IPS-20b (cell line): ENCODE measurements at regions not wholly inside any gene's neighbourhood (a gene's known extent, or its start where the extent isn't known, plus 50 kb on each side); places are given as distances from the start of the nearest gene placed in this dataset.
"Not testable (repeated sequence)": the region's sequence is repeated elsewhere in the genome, so short reads cannot be mapped to it uniquely, and the experiment has no call there.

Experiments used
- H3K27ac ChIP-seq: one replicate; pipeline ENCODE4 v1.5.1; 2013; ENCODE audit warnings: low read length
- H3K27me3 ChIP-seq: 2 replicates; pipeline ENCODE4 v1.6.1; 2013; ENCODE audit warnings: mild to moderate bottlenecking, low read length, inconsistent platforms; ENCODE audit not compliant: insufficient read depth
- H3K36me3 ChIP-seq: 2 replicates; pipeline ENCODE4 v1.6.1; 2013; ENCODE audit warnings: low read depth, mild to moderate bottlenecking, inconsistent platforms, low read length, moderate library complexity; ENCODE audit not compliant: insufficient read depth
- H3K4me1 ChIP-seq: 2 replicates; pipeline ENCODE4 v1.6.1; 2013; ENCODE audit warnings: mild to moderate bottlenecking, control low read depth, inconsistent platforms, low read length, moderate library complexity; ENCODE audit not compliant: insufficient read depth
- H3K4me3 ChIP-seq: 2 replicates; pipeline ENCODE4 v1.5.1; 2013; ENCODE audit warnings: mild to moderate bottlenecking, low read length, inconsistent platforms
- H3K9ac ChIP-seq: 2 replicates; pipeline ENCODE4 v1.6.1; 2013; ENCODE audit warnings: low read depth, mild to moderate bottlenecking, inconsistent platforms, low read length, moderate library complexity
- H3K9me3 ChIP-seq: 2 replicates; pipeline ENCODE4 v1.6.1; 2013; ENCODE audit warnings: mild to moderate bottlenecking, low read depth, low read length, inconsistent platforms; ENCODE audit not compliant: insufficient read depth

DNA sequence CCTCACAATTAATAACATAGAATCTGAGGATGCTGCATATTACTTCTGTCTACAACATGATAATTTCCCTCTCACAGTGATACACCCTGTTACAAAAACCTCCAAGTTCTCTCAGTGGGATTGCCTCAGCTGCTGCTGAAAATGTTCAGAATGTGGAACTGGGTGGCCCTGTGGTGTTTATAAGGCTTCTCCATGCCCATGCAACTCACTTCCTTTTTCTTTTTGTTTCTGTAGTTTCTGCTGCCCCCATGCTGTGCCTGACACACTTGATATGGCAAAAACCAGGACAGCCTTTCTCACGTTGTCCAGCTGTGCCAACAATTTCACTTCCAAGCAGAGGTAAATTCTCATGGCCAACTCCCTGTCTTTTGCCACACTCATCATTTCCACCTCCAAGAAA lies 206.2 kb downstream of the RPIA start:
- H3K27me3 ChIP-seq, result no peaks in the 10 kb centered on the region
- H3K4me1 ChIP-seq, result no peaks in the 10 kb centered on the region
- no peaks in the 10 kb centered on the region for H3K9me3 ChIP-seq
- H3K9ac ChIP-seq, result no peak overlapping the region
- no peak overlapping the region for H3K4me3 ChIP-seq
- H3K27ac ChIP-seq, result no peak overlapping the region
- no peaks in the 10 kb centered on the region for H3K36me3 ChIP-seq

DNA sequence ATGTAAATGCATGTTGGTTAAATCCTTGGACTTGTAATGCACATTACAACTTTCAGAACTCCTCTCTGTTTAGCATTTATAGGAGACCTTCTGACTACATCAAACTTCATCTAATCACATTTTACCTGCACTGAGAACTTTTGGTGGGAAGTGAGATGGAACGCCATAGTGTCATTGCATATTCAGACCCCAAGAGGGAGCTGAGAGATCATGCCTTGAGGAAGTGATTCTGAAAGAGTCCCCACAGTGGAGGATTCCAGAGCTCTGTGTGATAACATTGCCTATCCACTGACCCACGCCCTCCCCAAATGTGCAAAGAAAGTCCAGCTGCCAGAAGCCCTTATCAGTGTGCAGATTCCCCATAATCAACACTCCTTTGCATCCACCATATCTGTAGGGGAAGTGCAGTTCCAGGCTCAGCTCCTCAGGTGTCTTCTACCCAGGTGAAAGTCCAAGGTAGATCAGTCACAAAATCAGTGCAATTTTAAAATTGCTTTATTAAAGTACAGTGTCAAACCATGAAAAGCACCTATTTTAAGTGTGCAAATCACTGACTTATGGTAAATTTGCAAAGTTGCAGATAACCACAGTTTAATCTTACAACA lies 212.4 kb downstream of the RPIA start:
- H3K36me3 ChIP-seq, result no peaks in the 10 kb centered on the region
- no peaks in the 10 kb centered on the region for H3K4me1 ChIP-seq
- no peak overlapping the region for H3K4me3 ChIP-seq
- no peak overlapping the region for H3K9ac ChIP-seq
- no peaks in the 10 kb centered on the region for H3K9me3 ChIP-seq
- H3K27me3 ChIP-seq, result no peaks in the 10 kb centered on the region
- H3K27ac ChIP-seq, result no peak overlapping the region

DNA sequence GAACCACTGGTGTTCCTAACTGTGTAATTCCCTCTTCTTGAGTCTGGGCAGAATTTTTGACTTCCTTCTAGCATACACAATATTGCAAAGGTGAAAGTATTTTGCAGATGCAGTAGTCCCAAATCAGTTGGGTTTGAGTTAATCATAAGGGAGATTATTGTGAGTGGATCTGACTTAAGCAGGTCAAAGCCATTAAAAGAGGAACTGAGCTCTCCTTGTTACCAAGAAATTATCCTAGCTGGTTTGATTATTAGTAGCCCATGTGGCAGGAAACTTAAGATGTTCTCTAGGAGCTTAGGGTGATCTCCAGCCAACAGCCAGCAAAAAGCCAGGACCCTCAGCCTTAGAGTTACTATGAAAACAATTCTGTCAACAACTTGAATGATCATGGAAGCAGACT lies 221.8 kb downstream of the RPIA start:
- no peak overlapping the region for H3K4me3 ChIP-seq
- no peak overlapping the region for H3K27ac ChIP-seq
- H3K36me3 ChIP-seq, result no peaks in the 10 kb centered on the region
- no peaks in the 10 kb centered on the region for H3K27me3 ChIP-seq
- no peaks in the 10 kb centered on the region for H3K4me1 ChIP-seq
- no peak overlapping the region for H3K9ac ChIP-seq
- H3K9me3 ChIP-seq, result no peaks in the 10 kb centered on the region

DNA sequence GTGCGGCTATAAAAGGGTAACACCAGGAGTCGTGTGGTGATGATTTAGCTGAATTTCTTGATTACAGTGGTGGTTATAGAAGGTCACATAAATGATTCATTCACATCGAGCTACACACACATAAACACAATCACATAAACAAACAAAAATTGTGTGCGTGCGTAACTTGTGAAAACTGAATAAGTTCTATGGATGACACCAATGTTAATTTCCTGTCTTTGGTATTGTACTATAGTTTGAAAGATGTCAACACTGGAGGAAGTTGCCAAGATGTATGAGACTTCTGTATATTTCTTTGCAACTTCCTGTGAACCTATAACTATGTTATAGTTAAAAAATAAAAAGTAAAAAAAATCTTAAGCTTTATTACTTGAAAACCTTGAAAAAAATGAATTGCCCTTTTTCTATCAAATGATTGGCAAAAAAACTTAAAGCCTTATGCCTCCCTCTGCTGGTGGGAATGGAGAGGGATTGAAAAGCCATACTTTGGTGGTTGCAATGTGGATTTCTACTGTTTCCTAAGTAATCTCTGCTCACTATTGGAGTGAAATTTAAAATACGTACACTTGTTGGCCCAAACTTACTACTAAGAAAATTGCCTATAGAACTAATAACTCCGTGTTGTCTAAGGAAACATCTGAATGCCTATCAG lies 227.7 kb downstream of the RPIA start:
- H3K4me3 ChIP-seq, result no peak overlapping the region
- H3K27me3 ChIP-seq, result no peaks in the 10 kb centered on the region
- H3K9me3 ChIP-seq, result no peaks in the 10 kb centered on the region

DNA sequence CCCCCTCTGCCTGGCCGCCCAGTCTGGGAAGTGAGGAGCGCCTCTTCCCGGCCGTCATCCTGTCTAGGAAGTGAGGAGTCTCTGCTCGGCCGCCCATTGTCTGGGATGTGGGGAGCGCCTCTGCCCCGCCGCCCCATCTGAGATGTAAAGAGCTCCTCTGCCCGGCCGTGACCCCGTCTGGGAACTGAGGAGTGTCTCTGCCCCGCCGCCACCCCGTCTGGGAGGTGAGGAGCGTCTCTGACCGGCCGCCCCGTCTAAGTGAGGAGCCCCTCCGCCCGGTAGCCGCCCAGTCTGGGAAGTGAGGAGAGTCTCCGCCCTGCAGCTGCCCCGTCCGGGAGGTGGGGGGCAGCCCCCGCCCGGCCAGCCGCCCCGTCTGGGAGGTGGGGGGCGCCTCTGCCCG lies 228.9 kb downstream of the RPIA start:
- H3K9ac ChIP-seq, H3K27me3 ChIP-seq, H3K4me1 ChIP-seq, H3K36me3 ChIP-seq, H3K27ac ChIP-seq, H3K4me3 ChIP-seq, H3K9me3 ChIP-seq: not testable (repeated sequence)

More for the DNA sequence above, 227.7 kb downstream of the RPIA start:
- H3K4me1 ChIP-seq, result no peaks in the 10 kb centered on the region
- no peak overlapping the region for H3K9ac ChIP-seq
- no peak overlapping the region for H3K27ac ChIP-seq
- no peaks in the 10 kb centered on the region for H3K36me3 ChIP-seq

DNA sequence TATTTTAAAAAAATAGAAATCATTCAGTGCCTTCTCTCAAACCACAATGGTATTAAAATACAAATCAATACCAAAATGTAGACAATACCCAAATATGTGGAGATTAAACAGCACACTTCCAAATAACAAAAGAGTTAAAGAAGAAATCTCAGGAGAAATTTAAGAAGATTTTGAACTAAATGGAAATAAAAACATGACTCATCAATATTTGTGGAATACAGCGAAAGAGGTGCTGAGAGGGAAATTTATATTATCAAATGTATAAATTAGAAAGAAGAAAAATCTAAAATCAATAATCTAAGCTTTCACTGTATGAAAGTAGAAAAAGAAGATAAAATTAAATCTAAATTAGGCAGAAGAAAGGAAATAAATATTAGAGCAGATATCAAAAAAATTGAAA lies 233.1 kb downstream of the RPIA start:
- Histone ChIP-seq H3K4me1 (no peaks in the 10 kb centered on the region), H3K27ac (no peak overlapping the region), H3K27me3 (no peaks in the 10 kb centered on the region), H3K9ac (no peak overlapping the region), H3K9me3 (no peaks in the 10 kb centered on the region), H3K4me3 (no peak overlapping the region), H3K36me3 (no peaks in the 10 kb centered on the region)

DNA sequence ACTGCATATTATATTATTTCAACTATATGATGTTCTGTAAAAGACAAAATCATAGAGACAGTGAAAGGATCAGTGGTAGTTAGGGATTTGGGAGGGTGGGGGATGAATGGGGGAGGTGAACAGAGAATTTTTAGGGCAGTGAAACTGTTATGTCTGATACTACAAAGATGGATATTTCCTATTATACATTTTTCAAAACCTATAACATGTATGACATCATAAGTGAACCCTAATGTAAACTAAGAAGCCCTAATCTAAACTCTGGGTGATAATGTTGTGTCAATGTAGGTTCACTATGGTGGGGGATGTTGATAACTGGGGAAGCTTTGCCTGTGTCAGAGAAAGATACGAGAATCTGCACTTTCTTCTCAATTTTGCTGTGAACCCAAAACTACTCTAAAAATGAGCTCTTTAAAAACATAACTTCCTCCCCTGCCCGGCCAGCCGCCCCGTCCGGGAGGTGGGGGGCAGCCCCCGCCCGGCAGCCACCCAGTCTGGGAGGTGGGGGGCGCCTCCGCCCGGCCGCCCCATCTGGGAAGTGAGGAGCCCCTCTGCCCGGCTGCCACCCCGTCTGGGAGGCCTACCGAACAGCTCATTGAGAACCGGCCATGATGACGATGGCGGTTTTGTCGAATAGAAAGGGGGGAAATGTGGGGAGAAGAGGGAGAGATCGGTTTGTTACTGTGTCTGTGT lies 234.4 kb downstream of the RPIA start:
- H3K27me3 ChIP-seq, result no peaks in the 10 kb centered on the region
- no peaks in the 10 kb centered on the region for H3K9me3 ChIP-seq
- H3K27ac ChIP-seq, result no peak overlapping the region
- H3K36me3 ChIP-seq, result no peaks in the 10 kb centered on the region
- H3K4me3 ChIP-seq, result no peak overlapping the region
- H3K9ac ChIP-seq, result no peak overlapping the region
- no peaks in the 10 kb centered on the region for H3K4me1 ChIP-seq

DNA sequence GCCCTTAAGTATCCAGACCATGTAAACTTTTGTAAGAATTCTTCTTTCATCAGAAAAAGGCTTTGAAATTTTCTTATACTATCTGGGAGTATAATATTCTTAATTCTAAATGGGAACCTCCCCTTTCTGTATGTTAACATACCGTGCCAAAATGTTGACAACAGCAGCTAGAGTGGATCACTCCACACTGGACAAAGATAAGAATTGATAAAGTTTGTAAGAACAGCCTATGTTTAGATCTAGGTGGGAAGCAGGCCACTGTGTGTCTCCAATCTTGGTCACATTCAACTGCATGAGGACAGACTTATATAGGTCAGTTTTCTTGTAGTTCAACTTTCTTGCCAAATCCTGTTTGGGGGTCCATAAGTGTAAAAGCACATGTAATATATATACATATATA lies 235.7 kb downstream of the RPIA start:
- no peak overlapping the region for H3K9ac ChIP-seq
- H3K4me1 ChIP-seq, result no peaks in the 10 kb centered on the region
- H3K36me3 ChIP-seq, result no peaks in the 10 kb centered on the region
- H3K9me3 ChIP-seq, result no peaks in the 10 kb centered on the region
- no peak overlapping the region for H3K4me3 ChIP-seq
- H3K27ac ChIP-seq, result no peak overlapping the region
- no peaks in the 10 kb centered on the region for H3K27me3 ChIP-seq

DNA sequence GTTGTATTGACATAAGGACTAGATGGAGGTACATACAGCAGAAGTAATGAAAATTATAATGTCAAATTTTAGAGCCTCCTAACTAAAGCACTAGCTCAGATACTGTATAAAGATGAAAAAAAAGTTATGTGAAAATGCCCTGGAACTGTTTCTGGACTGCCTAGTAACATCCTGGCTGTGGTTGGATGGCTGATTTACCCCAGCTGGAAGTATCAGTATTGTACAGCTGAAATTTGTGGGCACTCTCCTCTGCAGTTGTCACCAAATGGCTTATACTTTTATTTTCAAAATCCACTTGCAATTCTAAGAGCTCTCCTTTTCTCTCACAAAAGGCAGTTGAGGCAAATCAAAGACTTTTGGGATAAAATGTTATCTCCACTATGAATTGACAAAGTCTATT lies 239.2 kb downstream of the RPIA start:
- Histone ChIP-seq H3K4me1 (no peaks in the 10 kb centered on the region), H3K9ac (no peak overlapping the region), H3K4me3 (no peak overlapping the region), H3K36me3 (no peaks in the 10 kb centered on the region), H3K27ac (no peak overlapping the region), H3K9me3 (no peaks in the 10 kb centered on the region), H3K27me3 (no peaks in the 10 kb centered on the region)

DNA sequence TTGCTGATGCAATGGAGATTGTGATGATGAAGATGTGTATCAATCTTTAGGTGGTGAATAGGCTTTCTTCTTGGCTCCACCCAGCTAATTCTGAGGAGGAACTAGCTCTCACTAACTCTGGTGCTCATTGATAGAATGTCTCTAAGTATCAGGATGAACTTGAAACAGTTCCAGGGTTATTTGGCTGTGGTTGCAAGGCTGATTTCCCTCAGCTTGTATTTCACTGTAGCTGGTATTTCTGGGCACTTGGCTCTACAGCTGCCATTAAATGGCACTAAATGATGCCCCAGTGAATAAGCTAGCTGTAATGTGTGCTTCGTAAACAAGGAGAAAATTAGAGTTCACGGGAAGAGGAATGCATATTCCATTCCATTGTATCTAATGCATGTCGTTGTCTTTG lies 241.2 kb downstream of the RPIA start:
- Histone ChIP-seq H3K4me1 (no peaks in the 10 kb centered on the region), H3K27ac (no peak overlapping the region)

DNA sequence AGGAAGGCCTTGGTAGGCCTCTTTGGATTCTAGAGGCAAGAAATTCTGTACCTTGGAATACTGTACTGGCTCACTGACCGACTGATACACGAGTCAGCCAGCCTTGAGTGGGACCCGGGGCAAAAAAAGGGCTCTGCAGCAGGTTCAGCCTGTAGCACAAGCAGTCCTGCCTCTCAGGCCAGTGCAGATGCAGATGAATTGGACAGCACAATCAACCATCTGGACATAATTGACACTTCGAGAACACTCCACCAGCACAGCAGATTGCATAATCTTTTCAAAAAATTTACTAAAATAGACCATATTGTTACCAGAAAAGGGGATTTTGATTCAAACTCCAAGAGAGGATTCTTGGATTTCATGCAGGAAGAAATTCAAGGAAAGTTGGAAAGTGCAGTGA lies 241.6 kb downstream of the RPIA start:
- H3K9ac ChIP-seq, result no peak overlapping the region
- H3K4me3 ChIP-seq, result no peak overlapping the region
- no peaks in the 10 kb centered on the region for H3K36me3 ChIP-seq
- H3K9me3 ChIP-seq, result no peaks in the 10 kb centered on the region
- H3K27ac ChIP-seq, result no peak overlapping the region
- no peaks in the 10 kb centered on the region for H3K27me3 ChIP-seq
- H3K4me1 ChIP-seq, result no peaks in the 10 kb centered on the region

More for the DNA sequence above, 241.2 kb downstream of the RPIA start:
- H3K9ac ChIP-seq, result no peak overlapping the region
- H3K27me3 ChIP-seq, result no peaks in the 10 kb centered on the region
- H3K4me3 ChIP-seq, result no peak overlapping the region
- no peaks in the 10 kb centered on the region for H3K36me3 ChIP-seq
- no peaks in the 10 kb centered on the region for H3K9me3 ChIP-seq

DNA sequence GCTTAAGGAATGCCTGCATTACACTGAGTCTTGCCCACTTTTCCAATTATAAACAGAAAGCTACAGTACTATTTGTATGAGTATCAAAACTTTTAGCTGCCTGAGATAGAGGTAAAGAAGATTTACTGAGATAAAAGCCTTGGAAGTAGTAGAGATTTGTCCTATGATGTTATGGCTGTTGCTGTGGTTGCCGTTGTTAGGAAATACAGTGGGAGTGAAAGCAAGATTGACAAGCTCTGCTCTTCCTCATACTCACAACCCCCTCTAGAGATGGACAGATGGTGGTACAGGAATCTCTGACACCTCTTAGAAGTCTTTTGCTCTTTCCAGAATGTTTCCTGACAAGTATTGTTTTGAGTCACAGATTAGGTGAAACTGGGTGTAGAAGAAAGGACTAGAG lies 242.5 kb downstream of the RPIA start:
- H3K9ac ChIP-seq, result no peak overlapping the region
- H3K9me3 ChIP-seq, result no peaks in the 10 kb centered on the region
- no peaks in the 10 kb centered on the region for H3K27me3 ChIP-seq
- no peak overlapping the region for H3K27ac ChIP-seq
- no peaks in the 10 kb centered on the region for H3K36me3 ChIP-seq
- H3K4me1 ChIP-seq, result no peaks in the 10 kb centered on the region
- no peak overlapping the region for H3K4me3 ChIP-seq
